ENCODE measurements at regions not wholly inside any gene's neighbourhood (a gene's known extent, or its start where the extent isn't known, plus 50 kb on each side); places are given as distances from the start of the nearest gene placed in this dataset.
A peak's percentile ranks its signal among the peaks of the same experiment; 100 is the strongest.
"Not testable (repeated sequence)": the region's sequence is repeated elsewhere in the genome, so short reads cannot be mapped to it uniquely, and the experiment has no call there.

DNA sequence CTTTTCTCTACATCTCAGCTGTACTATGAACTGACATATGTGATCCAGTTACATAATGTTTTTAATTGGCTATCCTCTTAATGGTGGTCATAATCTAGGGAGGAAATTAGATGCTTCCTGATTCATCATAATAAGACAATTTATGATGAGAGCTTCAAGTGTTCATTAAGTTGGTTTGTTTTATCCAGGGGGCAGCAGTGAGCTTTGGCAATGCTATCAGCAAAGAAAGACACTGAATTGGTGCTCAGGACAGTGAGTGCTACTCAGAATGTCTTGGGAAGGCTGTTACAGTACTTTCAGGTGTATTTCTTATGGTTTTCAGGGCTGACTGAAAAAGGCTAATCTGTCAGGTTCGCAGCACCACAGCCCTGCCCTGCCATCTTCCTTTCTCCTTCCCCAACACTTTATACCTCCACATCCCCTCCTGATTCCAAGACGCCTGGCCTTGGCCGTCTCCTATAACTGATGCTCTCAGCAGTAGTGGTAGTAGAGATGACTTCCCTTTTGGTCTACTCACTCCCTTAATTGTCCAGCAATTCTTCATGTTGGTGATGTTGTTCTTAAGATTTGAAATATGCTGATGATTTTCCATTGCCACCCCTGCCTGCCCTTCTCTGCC, 67.0 kb upstream of the TNFAIP3 start:
- peak in 1 of 2 donors; percentile 36 for DNase-seq (ENCODE audit: low read depth in 1 of 2, low spot score in 1 of 2)

DNA sequence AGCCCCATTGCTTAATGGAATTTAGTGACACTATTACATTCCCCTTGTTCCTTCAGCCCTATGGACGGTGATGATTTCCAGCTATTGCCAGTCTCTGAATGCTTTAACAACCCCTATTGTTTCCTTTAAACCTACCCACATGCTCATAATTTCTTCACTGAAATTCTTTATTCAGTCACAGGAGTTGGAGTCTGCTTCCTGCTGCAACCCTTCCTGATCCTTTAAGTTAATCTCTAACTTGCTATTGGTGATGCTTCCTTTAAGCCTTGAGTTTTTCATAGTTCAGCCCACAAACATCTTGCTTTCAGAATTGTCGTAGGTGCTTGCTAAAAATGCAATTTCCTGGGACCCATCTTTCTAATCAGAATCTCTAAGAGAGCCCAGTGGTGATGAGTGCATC, 66.3 kb upstream of the TNFAIP3 start:
- DNase-seq (ENCODE audit: low read depth in 1 of 2, low spot score in 1 of 2) = no peak

- DNase-seq (ENCODE audit: low read depth in 1 of 2, low spot score in 1 of 2) = no peak
Observed at GRCh38 chr6:137801352-137802114, 65.5 kb upstream of the TNFAIP3 start.

- DNase-seq (ENCODE audit: low read depth in 1 of 2, low spot score in 1 of 2) = no peak
Observed at GRCh38 chr6:137802408-137803182, 64.5 kb upstream of the TNFAIP3 start.

DNA sequence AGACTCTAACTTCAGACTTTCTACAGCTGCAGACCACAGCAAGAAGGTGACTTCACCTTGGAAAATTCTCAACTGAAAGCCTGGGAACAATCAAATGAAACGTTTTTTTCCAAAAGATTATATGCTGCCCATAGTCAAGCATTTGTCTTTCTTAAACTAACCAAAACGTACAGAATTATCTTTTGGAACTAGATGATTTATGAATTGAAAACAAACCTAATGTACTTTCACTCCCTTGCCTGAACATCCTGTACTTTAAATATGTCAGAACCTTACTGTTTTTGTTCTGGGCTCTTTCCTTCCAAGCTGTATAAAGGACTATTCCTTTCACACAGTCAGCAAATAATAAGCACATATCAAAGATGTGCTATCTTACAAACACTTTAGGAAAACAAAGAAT, 62.4 kb upstream of the TNFAIP3 start:
- no peak for DNase-seq (ENCODE audit: low read depth in 1 of 2, low spot score in 1 of 2)

GRCh38 chr6:137805622-137806021, 61.4 kb upstream of the TNFAIP3 start:
- DNase-seq (ENCODE audit: low read depth in 1 of 2, low spot score in 1 of 2) = no peak

- no peak for DNase-seq (ENCODE audit: low read depth in 1 of 2, low spot score in 1 of 2)
Observed at GRCh38 chr6:137806914-137807682, 60.0 kb upstream of the TNFAIP3 start.

GRCh38 chr6:137808191-137808590, 58.9 kb upstream of the TNFAIP3 start:
- DNase-seq (ENCODE audit: low read depth in 1 of 2, low spot score in 1 of 2) = no peak

- DNase-seq (ENCODE audit: low read depth in 1 of 2, low spot score in 1 of 2) = no peak
Observed at GRCh38 chr6:137808836-137809315, 58.2 kb upstream of the TNFAIP3 start.

GRCh38 chr6:137809895-137810553, 57.0 kb upstream of the TNFAIP3 start:
- not testable (repeated sequence) for DNase-seq (ENCODE audit: low read depth in 1 of 2, low spot score in 1 of 2)

- no peak for DNase-seq (ENCODE audit: low read depth in 1 of 2, low spot score in 1 of 2)
Observed at GRCh38 chr6:137810554-137811120, 56.4 kb upstream of the TNFAIP3 start.

- DNase-seq (ENCODE audit: low read depth in 1 of 2, low spot score in 1 of 2) = peak; percentile 50 to 67
Observed at GRCh38 chr6:137811121-137811915, 55.7 kb upstream of the TNFAIP3 start.

- no peak for DNase-seq (ENCODE audit: low read depth in 1 of 2, low spot score in 1 of 2)
Observed at GRCh38 chr6:137811916-137812553, 55.0 kb upstream of the TNFAIP3 start.

GRCh38 chr6:137813308-137813970, 53.6 kb upstream of the TNFAIP3 start:
- DNase-seq (ENCODE audit: low read depth in 1 of 2, low spot score in 1 of 2) = no peak

DNA sequence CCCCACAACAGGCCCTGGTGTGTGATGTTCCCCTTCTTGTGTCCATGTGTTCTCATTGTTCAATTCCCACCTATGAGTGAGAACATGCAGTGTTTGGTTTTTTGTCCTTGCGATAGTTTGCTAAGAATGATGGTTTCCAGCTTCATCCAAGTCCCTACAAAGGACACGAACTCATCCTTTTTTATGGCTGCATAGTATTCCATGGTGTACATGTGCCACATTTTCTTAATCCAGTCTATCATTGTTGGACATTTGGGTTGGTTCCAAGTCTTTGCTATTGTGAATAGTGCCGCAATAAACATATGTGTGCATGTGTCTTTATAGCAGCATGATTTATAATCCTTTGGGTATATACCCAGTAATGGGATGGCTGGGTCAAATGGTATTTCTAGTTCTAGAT, 53.0 kb upstream of the TNFAIP3 start:
- not testable (repeated sequence) for DNase-seq (ENCODE audit: low read depth in 1 of 2, low spot score in 1 of 2)

DNA sequence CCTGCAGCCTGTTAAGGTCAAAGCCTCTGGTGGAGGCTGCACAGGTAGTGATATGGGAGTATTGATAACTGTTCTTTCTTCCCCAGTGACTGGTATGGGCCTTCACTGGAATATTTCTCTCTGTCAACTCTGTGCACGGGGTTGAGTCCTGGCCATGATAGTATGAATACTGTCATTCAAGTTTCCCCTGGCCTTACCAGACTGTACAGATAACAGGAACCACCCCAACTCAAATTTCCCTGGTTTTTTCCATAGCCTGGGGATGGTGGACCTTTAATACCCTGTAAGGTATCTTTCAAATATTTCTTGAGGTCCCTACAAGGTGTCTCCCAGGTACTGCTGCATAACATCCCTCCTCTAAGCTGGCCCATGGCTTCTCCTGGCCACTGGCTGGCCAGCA, 51.4 kb upstream of the TNFAIP3 start:
- DNase-seq (ENCODE audit: low read depth in 1 of 2, low spot score in 1 of 2) = no peak

DNA sequence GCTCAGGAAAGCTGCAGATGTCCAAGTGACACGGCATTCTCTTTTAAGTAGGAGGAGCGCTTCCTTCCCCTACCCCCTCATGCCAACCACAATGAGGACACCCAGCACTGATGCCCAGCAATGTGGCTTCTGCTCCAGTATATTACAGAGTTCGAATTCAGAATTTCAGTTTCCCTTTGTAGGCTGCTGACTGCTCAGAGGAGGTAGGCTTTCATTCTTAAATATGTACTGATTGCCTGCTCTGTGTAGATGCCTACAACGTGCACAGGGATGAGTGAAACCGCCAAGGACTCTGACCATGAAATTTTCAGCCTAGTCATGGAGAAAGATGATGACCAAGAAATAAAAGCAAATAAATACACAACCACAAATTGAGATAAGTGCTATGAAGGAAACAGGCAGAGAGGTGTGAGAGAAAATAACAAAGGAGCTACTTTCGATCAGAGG, 50.9 kb upstream of the TNFAIP3 start:
- DNase-seq (ENCODE audit: low read depth in 1 of 2, low spot score in 1 of 2) = no peak

Data from activated T-helper 1 cell treated with anti-CD3 and anti-CD28 coated beads, Interleukin-2, amount 50 U/mL, for 16 hours (primary cell).